Smooth muscle cell (in vitro differentiated cells): ENCODE measurements at regions not wholly inside any gene's neighbourhood (a gene's known extent, or its start where the extent isn't known, plus 50 kb on each side); places are given as distances from the start of the nearest gene placed in this dataset.

Experiments
- DNase-seq: peaks from one replicate; lab custom pipeline; 2025; ENCODE audit not compliant: unreplicated experiment; lab: John Stamatoyannopoulos, UW
- H2AFZ ChIP-seq: fragments of 200-600 bp; sonication (generic); 2 replicates; pipeline ENCODE4 v1.6.0; 2016; ENCODE audit warnings: antibody characterized with exemption, low read depth, mild to moderate bottlenecking
- H3F3A ChIP-seq: fragments of 200-600 bp; sonication (generic); 2 replicates; pipeline ENCODE4 v1.6.0; 2017; ENCODE audit warnings: antibody characterized with exemption, low read depth
- H3K27ac ChIP-seq: fragments of 200-600 bp; sonication (generic); 2 replicates; pipeline ENCODE4 v1.5.1; 2016; ENCODE audit warnings: low read depth, mild to moderate bottlenecking
- H3K27me3 ChIP-seq: fragments of 200-600 bp; sonication (generic); 2 replicates; pipeline ENCODE4 v1.6.1; 2016; ENCODE audit warnings: low read depth, mild to moderate bottlenecking
- H3K36me3 ChIP-seq: fragments of 200-600 bp; sonication (generic); 2 replicates; pipeline ENCODE4 v1.5.1; 2016; ENCODE audit warnings: low read depth
- H3K4me1 ChIP-seq: fragments of 200-600 bp; sonication (generic); 2 replicates; pipeline ENCODE4 v1.5.1; 2016; ENCODE audit warnings: low read depth
- H3K4me2 ChIP-seq: fragments of 200-600 bp; sonication (generic); 2 replicates; pipeline ENCODE4 v1.6.0; 2016; ENCODE audit warnings: mild to moderate bottlenecking
- H3K4me3 ChIP-seq: fragments of 200-600 bp; sonication (generic); 2 replicates; pipeline ENCODE4 v1.5.1; 2016; ENCODE audit warnings: mild to moderate bottlenecking
- H3K79me2 ChIP-seq: fragments of 200-600 bp; sonication (generic); 2 replicates; pipeline ENCODE4 v1.6.0; 2016; ENCODE audit warnings: low read depth, mild to moderate bottlenecking
- H3K9ac ChIP-seq: fragments of 200-600 bp; sonication (generic); 2 replicates; pipeline ENCODE4 v1.6.0; 2016; ENCODE audit warnings: low read depth
- H3K9me3 ChIP-seq: fragments of 200-600 bp; sonication (generic); replicated peaks from 2 replicates; pipeline ENCODE4 v1.5.1; 2016; ENCODE audit warnings: low read depth
- H4K20me1 ChIP-seq: fragments of 200-600 bp; sonication (generic); 2 replicates; pipeline ENCODE4 v1.6.0; 2016; ENCODE audit warnings: low read depth
- CTCF ChIP-seq: fragments of 200-600 bp; sonication (generic); IDR thresholded peaks from 2 replicates; pipeline ENCODE4 v1.5.1; 2017; ENCODE audit warnings: borderline replicate concordance, mild to moderate bottlenecking, antibody characterized with exemption; ENCODE audit not compliant: insufficient read depth, poor library complexity, severe bottlenecking
- WGBS: methylation state at CpG from one replicate; pipeline ENCODE4 v1.1.7; 2016; ENCODE audit warnings: low lambda C conversion rate; 5-methylcytosine and 5-hydroxymethylcytosine counted together

DNA sequence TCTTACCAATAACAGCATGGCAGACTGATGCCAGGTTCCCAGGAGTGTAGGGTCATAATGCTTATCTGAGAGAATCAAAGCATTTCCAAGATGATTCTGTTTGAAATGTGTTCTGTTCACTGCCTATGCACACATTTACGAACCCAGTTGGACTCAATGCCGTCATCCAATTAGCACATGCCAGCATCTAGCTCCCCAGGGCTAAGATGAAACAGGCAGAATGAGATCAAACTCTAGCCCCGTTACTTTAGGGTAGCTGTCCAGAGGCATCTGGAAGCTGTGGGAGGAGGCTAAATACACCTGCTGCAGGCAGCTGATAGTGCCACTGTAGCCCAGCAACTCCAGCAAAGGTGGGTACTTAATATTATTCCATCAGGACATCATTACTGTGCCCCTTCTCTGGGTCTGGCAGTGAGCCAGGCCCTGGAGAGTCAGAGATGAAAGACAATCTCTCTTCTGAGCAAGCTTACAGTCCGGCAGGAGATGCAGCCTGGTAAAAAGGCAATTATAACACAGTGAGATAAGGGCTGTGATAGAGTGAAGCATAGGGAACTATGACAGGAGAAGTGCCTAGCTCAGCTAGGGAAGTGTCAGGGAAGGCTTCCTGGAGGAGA lies 156.4 kb upstream of the PPP2R3A start:
- Histone ChIP-seq H3K4me2 (no peak overlapping the region), H4K20me1 (no peaks in the 10 kb centered on the region), H3K27me3 (peaks cover 9% of the 10 kb centered on the region), H3K27ac (no peak overlapping the region), H3K9me3 (no peaks in the 10 kb centered on the region), H3K9ac (no peak overlapping the region), H3K79me2 (no peaks in the 10 kb centered on the region), H3K4me3 (no peak overlapping the region), H2AFZ (no peak overlapping the region), H3K4me1 (peaks cover 5% of the 10 kb centered on the region), H3F3A (no peaks in the 10 kb centered on the region), H3K36me3 (no peaks in the 10 kb centered on the region)
- 81% methylated on average over 4 of the region's 4 CpGs for WGBS
- TF ChIP-seq CTCF: no peak
- DNase-seq: no peak

DNA sequence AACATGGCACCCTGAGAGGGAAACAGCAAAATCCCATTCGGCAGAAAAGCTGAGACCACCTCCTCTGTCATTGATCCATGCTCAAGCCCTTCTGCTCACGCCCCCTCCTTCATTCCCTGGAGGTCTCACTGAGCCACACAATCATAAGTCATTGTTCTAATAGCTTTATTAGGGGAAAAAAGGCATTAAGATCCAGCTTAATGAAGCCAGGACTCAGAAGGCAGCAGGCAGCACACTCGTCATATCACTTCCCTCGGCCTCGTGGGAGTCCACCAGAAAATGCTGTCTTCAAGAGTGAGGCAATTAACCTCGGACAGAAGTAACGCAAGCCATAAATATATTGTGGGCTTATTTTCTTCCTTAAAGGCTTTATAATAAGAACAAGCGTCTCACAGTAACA lies 153.9 kb upstream of the PPP2R3A start:
- no peak for DNase-seq
- Histone ChIP-seq H2AFZ (no peak overlapping the region), H4K20me1 (no peaks in the 10 kb centered on the region), H3K36me3 (no peaks in the 10 kb centered on the region), H3K79me2 (no peaks in the 10 kb centered on the region), H3K27ac (no peak overlapping the region), H3K27me3 (peaks cover 6% of the 10 kb centered on the region), H3F3A (no peaks in the 10 kb centered on the region), H3K4me2 (no peak overlapping the region), H3K9me3 (no peaks in the 10 kb centered on the region), H3K4me1 (peaks cover 5% of the 10 kb centered on the region), H3K4me3 (no peak overlapping the region), H3K9ac (no peak overlapping the region)
- TF ChIP-seq CTCF: no peak
- 90% methylated on average over 8 of the region's 8 CpGs for WGBS

DNA sequence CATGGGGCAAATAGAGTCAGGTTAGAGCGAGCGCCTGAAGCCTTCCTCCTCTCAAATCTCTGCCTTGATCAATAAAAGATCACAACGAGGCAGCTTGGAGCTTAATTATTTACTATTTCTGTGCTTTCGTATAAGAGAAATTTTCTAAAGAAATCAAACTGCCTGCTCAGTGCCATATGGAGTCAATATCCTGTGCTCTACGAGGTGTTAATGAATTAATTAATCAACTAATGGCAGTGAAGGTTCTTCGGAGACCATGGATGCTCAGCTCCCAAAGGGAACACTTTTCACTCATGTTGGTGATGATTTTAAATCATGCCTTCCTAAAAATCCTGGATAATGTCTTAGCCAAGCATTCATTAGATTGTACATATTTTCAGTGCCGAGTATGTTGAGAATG lies 153.5 kb upstream of the PPP2R3A start:
- Histone ChIP-seq H2AFZ (no peak overlapping the region), H3F3A (no peaks in the 10 kb centered on the region), H3K9me3 (no peaks in the 10 kb centered on the region), H3K4me1 (peaks cover 5% of the 10 kb centered on the region), H3K79me2 (no peaks in the 10 kb centered on the region), H3K27ac (no peak overlapping the region), H3K27me3 (peaks cover 6% of the 10 kb centered on the region), H3K4me2 (no peak overlapping the region), H3K36me3 (no peaks in the 10 kb centered on the region), H3K9ac (no peak overlapping the region), H4K20me1 (no peaks in the 10 kb centered on the region), H3K4me3 (no peak overlapping the region)
- no peak for TF ChIP-seq CTCF
- DNase-seq: no peak
- 90% methylated on average over 7 of the region's 7 CpGs for WGBS

DNA sequence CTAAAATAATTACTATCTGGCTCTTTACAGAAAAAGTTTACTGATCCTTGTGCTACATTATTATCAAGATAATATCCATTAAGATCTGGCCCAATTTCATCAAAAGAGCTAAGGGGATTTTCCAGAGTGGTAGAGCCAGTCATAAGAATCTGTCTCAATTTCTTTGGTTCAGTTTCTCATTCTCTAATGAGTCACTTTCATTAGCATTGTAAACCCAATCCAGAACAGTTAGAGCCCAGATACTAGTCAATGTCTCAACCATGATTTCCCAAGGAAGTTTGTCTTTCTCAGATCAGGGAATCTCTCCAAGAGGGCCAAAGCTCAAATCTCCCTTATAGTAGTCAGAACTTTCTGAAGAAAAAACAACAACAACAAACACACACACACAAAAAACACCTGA lies 131.1 kb upstream of the PPP2R3A start:
- no peaks in the 10 kb centered on the region for H3K79me2 ChIP-seq
- H3K4me2 ChIP-seq: no peak overlapping the region
- no peaks in the 10 kb centered on the region for H3F3A ChIP-seq
- H3K27me3 ChIP-seq: no peaks in the 10 kb centered on the region
- H4K20me1 ChIP-seq: no peaks in the 10 kb centered on the region
- no peak for TF ChIP-seq CTCF
- H3K36me3 ChIP-seq: no peaks in the 10 kb centered on the region
- H3K4me3 ChIP-seq: no peak overlapping the region
- no peak overlapping the region for H3K9ac ChIP-seq
- DNase-seq: no peak
- no peak overlapping the region for H3K27ac ChIP-seq
- no peak overlapping the region for H2AFZ ChIP-seq
- H3K9me3 ChIP-seq: no peaks in the 10 kb centered on the region
- H3K4me1 ChIP-seq: no peaks in the 10 kb centered on the region
